GM18499 (cell line): ENCODE measurements at regions not wholly inside any gene's neighbourhood (a gene's known extent, or its start where the extent isn't known, plus 50 kb on each side); places are given as distances from the start of the nearest gene placed in this dataset.
A peak's percentile ranks its signal among the peaks of the same experiment; 100 is the strongest.

Source experiments
- ATAC-seq: cut with Tn5 transposase; IDR thresholded peaks from one replicate; pipeline ENCODE4 v1.9.1; 2021; ENCODE audit warnings: moderate number of reproducible peaks; ENCODE audit not compliant: insufficient read depth, unreplicated experiment

DNA sequence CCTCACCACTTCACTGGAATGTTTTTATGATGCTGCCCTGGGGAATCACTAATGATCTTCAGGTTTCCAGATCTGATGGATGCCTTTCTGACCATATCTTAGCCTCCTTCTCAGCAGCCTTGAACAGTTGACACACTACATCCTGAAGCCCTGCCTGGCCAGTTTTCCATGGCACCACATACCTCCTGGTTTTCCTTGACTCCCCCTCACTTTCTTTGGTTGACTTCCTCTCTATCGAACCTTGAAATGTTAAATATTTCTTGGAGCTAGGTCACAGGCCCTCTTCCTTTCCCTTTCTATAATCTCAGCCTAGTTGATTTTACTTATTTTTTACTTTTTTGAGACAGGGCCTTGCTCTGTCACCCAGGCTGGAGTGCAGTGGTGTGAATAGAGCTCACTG is 108.8 kb upstream of the CDK1 start:
- no peak for ATAC-seq

DNA sequence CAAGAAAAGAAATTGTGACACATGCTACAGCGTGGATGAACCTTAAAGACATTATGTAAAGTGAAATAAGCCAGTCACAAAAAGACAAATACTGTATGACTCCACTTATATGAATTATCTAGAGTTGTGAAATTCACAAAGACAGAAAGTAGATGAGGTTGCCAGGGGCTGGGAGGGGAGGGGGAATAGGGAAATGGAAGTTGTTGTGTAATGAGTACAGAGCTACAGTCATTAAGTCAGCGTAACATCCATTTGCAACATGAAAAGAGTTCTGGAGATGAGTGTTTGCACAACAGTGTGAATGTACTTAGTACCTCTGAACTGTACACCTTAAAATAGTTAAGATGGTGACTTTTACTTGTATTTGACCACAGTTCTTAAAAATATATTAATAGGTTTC is 112.1 kb upstream of the CDK1 start:
- no peak for ATAC-seq

DNA sequence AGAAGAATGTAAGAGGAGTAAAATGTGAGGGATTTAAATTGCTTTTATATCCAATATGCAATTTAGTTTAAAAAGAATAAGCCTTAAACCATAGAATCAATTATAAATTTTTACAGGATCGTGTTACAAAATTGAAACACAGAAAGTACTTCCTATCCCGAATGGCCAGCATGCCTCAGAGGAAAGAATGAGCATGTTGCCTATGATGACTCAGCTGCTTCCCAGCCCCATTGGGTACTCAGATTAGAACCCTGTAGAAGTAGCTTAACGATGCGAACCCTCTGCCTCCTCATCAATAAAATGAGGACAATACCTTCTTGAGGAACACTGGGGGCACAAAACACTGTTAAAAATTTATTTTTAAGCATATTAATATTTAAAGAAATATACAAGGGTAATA is 113.4 kb upstream of the CDK1 start:
- ATAC-seq, result no peak

DNA sequence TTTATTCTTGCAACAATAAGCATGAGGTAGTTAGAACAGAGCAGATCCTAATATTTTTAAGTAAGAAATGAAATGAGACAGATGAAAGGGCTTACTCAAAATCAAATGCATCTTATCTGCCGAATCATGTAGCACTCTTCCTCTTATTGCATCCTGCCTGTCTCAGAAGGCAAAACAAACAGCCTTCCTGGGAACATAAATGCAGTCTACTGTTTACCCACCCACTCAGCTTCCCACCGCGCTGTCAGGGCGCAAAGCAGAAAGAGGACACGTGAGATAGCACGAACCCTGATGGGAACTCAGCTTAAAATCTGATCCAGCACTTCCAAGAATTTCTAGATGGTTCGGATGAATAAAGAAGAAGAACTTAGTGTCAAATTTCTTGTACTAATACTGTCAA is 114.4 kb upstream of the CDK1 start:
- ATAC-seq, result no peak

DNA sequence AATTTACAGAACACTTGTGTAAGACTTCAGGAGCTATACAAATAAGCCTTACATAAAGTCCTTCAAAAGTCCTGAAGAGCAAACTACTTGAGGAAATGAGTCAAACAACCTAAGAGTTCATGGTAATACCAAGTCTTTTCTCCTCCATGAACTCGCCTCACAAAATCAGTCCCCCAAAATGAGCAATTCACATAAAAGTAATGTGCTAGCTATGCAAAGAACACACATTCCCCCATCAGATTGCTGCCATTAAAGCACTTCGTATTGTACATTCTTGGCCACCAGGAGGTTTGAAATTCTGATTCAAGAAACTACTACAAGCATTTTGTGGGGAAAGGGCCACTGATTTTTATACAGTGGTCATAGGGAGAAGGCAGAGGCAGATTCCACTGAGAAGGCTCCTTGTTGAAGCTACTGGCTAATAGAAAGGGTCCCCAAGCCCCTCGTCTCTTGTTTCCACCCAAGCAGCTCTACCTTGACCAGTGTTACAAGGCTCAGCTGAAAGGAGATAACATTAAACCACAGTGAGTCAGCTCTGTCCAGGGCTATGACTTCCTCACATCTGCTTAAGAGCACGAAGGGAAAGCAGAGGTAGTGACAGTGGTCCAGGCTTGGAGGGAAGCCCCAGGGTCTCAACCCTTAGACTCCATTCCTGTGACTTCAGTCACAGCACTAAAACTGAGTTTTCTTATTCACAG is 115.2 kb upstream of the CDK1 start:
- ATAC-seq, result no peak

DNA sequence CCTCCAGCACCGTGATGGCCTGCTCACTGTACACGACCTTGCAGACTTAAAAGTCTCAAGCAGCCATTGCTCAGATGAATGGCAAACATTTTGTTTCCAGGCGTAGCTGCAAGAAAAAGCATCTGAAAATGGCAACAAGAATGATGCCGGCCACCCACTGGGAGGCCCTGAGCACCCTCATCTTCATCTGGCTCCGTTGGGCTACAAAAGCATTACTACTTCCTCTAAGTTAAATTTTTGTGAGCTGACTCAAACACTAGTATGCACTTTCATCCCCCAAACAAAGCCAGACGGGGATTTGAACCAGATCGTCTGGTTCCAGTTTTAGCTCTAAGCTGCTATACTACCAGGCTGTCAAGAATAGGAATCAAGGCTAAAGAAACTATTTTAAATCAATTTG is 116.6 kb upstream of the CDK1 start:
- ATAC-seq, result no peak

DNA sequence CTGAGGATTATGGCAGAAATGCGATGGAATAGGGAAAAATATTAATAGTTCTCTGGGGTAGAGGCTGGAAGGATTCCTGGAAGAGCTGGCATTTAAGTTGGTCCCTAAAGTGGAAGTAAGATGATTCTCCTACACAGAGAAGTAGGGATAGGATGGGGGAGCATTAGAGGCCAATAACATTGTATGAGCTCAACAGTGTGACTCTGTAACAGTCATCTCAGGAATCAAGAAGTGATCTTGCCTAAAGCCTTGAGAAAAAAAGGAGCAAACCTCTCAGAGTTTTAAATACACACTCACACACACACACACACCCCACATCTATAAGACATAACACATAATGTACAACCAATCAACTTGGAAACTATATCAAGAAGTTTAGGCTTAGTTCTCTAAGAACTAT is 117.7 kb upstream of the CDK1 start:
- no peak for ATAC-seq

DNA sequence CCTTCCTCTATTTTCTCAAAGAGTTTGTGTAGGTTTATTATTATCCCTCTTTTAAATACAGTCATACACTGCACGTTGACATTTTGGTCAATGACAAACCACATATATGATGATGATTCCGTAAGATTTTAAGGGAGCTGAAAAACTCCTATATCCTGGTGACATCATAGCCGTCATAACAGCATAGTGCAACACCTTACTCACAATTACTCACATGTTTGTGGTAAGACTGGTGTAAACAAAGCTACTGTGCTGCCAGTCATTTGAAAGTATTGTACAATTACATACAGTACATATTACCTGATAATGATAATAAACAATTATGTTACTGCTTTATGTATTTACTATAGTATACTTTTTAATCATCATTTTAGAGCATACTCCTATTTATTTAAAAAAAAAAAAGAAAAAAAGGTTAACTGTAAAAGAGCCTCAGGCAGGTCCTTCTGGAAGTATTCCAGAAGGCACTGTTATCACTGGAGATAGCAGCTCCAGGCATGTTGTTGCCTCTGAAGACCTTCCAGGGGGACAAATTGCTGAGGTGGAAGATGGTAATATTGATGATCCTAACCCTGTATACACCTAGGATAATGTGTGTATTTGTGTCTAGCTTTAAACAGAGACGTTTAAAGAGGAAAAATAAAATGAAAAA is 123.3 kb upstream of the CDK1 start:
- ATAC-seq, result no peak

DNA sequence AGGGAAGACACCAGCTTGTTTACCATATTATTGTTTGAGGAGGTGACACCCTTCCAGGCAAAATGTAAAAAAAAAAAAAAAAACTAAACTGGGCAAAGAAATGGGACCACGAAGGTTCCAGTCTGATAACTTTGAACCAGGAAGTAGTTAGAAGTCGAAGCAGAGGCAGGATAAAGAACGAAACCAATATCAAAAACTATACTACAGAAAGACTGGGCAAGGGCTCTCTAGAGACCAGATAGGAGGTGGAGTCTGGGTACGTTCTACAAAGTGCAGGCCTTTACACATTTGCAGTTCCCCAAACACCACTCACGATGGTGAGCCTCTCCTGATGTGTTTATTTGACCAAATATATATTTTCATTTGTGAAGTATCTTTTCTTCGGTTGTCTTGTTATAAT is 125.7 kb upstream of the CDK1 start:
- peak; percentile 90 for ATAC-seq

DNA sequence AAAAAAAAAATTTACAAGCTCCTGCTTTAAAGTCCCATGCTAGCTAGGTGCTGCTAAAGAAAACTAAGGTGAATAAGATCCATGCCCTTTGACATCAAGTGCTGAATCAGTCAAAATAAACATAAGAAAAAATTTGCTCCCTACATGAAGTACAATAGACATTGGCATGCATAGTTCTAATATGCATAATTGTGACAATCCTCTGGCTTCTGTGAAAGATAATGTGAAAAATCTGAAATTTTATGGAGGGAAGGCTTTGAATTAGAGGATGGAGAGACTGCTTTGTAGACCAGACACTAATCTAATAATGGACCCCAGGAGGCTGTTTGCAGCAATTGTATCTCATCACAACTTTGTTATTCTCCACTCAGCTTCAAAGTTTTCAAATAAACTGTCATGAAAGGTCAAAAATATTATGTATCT is 127.9 kb upstream of the CDK1 start:
- ATAC-seq, result no peak

DNA sequence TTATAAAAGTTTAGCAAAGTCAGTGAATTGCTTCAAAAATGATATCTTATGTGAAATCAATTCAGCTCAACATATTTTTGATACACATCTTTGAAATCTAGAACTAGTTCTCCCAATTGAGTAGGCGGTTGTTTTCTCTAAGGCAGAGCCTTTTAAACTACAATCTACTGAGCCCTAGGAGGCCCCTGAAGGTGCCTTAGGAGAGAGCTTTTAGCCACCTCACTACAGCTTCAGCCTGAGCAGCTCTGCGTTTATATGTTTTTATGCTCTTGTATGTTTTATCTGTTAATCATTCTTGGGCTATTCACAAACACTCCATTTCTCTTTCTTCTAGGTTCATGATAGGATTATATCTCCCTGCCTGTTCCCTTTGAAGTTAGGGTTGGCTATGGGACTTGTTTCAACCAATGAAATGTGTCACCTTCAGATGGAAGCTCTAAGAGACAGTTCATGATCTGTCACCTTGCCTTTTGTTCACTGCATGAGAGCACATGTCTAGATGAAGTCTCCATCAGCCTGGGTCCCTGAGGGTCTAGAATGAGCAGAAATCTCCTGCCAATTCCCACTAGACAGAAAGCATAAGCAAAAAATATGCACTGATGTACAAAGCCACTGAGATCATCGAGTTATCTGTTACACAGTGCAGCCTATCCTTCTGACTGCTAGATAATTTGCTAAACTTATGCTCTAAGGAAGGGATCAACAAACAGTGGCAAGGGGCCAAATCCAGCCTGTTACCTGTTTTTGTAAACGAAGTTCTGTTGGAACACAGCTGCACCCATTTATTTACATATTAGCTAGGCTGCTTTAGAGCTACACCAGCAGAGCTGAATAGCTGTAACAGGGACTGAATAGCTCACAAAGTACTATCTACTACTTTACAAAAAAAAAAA is 128.5 kb upstream of the CDK1 start:
- ATAC-seq, result no peak

DNA sequence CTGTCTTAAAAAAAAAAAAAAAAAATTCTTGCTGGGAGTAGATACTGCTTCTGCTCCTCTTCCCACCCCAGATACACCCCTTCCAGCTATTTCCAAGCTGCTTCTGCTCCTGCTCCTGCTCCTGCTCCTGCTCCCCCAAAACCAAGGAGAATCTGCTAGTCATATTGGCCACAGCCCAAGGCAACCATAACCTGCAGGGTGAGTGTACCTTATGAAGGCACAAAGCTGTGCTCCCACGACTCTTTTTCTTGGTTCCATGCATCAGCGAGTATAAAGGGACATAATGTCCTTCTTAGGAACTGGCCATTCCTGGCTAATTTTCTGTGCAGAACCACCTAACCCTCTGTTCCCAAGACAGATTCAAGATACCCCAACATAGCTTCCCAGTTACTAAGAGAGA is 129.5 kb upstream of the CDK1 start:
- no peak for ATAC-seq

DNA sequence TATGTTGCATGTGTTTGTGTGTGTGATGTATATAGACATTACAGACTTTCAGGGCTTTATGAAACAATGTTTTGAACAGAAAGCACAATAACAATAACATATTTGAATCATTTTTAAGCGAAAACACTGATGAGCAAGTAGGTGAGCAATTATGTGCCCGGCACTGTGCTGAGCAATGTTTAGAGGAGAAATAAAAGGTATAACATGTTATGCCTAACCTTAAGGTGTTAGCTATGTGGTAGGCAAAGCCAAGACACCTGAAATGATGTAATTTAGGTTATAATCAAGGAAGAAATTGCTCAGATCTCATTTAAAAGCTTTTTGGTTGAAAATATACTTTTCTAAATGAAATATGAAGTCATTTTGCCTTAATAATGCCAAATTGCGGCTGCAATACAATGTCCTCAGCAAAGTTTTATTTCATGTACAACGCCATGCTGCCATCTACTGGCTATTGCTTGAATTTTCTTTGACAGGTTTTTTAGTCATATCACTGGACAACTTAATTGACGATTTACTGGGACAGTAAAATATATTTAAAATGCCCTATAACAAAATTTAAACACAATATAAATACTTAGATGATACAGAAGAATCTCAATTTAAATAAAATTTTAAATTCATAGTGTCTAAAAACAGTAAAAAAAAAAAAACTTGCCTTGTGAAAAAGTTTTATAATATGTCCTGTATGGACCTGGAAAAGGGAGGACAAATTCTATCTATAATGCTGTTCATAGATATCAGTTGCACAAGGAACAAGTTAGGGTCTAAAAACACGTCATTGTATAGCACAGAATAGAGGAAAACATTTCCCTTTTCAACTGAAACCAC is 131.1 kb upstream of the CDK1 start:
- ATAC-seq, result peak; percentile 53

DNA sequence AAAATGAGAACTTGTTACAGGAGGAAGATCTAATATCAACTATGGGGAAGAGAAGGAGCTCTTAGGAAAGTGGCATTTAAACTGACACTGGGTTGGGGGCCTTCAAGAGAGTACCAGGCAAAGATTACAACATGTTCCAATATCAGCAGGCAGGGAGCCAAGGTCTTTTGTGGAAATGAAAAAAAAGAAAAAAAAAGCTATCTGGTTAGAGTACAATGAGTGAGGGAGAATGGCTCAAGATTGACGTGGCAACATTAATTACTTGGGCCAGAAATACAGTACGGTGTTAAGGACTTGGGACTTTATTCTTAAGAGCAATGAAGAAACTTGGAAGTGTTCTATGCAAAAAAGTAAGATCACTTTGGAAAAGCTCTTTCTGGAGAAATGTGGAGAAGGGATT is 132.3 kb upstream of the CDK1 start:
- ATAC-seq, result no peak

DNA sequence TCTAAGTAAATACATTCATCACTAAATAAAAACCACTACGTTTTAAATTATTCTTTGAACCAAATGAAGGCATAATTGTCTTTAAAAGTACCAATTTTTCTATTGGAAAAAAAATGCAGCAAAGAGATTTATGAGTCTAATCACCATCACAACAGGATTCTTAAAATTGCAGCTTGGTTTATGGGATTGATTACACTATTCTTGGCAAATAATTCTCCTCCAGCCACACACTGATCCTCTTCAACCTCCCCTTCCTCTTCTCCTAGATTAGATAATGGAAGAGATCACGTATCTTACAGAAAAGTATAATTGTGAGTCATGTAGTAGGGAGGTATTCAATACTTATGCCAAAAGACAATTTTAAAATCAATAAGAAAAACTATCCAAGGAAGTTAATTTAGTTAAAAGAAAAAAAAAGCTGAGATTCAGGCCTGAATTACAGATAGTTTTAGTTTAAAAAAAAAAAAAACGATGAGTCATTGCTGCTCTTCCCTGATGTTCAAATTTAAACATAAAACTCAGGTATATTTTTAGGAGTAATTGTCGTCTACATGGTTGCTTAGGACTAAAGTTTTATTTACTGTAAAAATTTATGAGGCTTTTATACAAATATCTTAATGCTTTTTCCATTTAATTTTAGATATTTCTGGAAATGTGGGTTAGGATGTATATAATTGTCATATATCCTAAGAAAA is 133.7 kb upstream of the CDK1 start:
- no peak for ATAC-seq

DNA sequence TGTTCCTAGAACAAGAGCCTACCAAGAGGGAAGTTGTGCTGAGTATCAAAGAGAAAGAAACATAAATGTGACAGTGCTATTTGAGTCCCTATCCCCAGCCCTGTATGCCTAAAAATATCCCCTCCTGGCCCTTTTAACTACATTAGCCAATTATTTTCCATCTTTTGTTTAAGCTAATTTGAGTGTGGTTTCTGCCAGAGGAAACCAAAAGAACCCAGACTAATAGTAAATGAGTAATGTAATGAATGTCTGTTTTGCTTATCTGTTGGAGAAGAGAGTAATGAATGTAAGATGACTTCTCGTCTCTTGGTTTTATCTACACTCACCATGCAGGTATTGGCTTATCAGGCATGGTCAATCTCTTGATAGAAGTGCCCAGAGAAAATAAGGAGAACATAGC is 134.4 kb upstream of the CDK1 start:
- no peak for ATAC-seq

DNA sequence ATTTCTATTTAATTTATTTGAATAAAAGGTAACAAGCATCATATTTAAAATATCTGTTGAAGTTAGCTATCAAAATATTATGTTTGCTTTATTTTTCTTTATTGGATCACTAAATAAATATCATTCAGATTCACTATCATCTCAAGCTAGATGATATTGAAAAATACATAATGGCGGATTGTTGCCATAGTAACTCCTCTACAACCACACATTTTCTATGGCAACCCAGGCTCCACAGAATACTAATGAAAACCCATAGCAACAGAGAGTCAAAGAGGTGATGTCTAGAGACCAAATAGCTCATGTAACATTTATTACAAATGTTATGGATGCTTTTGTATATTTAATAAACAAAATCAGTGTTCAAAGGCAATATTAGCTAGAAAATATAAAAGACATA is 148.9 kb upstream of the CDK1 start:
- no peak for ATAC-seq

DNA sequence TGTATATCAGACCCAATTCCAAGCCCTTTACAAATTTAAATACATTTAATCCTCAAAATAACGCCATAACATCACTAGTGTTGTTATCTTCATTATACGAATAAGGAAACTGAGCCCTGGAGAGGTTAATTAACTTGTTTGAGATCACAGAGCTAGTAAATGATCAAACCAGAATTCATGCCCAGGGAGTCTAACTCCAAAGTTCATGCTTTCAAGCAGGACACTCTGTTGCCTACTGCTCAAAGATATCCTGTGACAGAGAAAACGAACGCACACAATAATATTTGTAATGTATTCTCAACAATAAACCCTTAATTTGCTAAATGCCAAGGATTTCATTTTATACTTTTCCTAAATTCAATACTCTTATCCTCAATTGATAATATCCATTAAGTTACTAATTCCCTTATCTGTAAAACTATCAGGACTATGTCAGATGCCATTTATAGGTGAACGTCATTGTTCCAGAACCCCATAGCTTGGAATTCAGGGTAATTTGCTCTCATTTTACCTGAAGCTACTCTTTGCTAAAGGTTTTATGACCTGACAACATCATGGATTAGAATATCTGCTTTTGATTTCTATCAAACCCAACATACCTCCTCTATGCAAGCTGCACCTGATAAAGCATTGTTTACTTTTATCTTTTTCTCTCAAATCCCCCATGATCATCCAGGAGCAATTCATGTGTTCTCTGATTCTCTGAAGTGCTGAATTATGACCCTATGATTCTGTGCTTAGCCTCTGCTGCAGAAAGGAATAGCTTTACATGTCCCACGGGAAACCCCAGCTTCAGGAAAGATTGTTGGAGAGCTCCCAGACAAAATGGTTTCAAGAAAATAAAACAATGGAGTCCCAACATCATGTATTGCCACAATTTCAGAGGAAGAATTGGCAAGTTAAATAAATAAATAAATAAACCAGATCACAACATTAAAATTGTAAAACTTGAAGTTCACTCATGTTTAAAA is 150.2 kb upstream of the CDK1 start:
- ATAC-seq, result no peak

DNA sequence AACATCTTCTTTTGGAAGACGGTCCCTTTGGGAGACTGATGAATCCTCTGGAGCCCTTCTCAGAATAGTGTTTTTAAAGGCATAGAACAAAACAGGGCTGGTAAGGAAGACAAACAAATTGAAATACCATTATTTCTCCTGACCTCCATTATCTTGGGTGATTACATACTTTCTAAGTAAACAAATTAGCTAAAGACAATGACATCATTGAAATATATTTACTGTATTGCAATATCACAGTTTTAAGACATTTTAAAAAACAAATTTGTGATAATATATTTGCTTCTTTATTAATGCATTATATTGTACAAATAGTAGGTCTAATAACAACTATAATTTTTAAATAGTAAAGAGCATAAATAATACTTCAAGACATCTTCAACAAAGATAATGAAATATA is 152.2 kb upstream of the CDK1 start:
- no peak for ATAC-seq
